ENCODE measurements at regions not wholly inside any gene's neighbourhood (a gene's known extent, or its start where the extent isn't known, plus 50 kb on each side); places are given as distances from the start of the nearest gene placed in this dataset.
A peak's percentile ranks its signal among the peaks of the same experiment; 100 is the strongest.
"Not testable (repeated sequence)": the region's sequence is repeated elsewhere in the genome, so short reads cannot be mapped to it uniquely, and the experiment has no call there.

DNA sequence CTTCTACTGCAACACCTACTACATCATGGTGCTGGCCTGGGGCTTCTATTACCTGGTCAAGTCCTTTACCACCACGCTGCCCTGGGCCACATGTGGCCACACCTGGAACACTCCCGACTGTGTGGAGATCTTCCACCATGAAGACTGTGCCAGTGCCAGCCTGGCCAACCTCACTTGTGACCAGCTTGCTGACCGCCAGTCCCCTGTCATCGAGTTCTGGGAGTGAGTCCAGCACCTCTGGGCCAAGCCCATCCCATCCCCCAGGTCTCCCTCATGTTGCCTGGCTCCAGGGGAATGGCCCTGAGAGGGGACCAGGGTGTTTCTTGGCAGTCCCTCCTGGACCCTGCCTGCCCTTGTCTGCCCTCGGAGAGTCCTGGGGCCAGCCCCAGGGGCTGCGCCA, 519.4 kb downstream of the TP53TG3F start:
- H3K4me3 ChIP-seq, DNase-seq: not testable (repeated sequence)
- no CpG with 5 or more reads among the region's 6 CpGs for WGBS, 2 donors

DNA sequence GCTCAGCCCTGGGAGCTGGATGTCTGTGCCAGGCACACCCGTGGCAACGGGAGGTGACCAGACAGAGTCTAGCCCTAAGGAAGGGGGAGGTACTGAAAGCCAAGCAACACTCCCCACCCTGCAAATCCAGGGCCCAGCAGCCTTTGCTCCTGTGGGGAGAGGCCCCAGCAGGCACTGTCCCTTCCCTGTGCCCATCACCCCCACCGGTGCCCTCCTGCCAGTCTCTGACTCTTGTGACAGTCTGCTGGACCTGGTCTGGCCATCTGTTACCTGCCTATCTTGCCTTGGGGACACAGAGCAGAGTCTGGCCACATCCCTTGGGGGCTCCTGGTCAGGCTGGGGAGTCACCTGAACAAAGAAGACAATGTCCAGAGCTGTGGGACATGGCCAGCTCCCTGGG, 520.2 kb downstream of the TP53TG3F start:
- not testable (repeated sequence) for H3K36me3 ChIP-seq; H3K27me3 ChIP-seq; H3K4me3 ChIP-seq; H3K4me1 ChIP-seq; H3K27ac ChIP-seq; DNase-seq; H3K9me3 ChIP-seq; ATAC-seq (ENCODE audit: low FRiP score in 2 of 2)
- no CpG with 5 or more reads among the region's 3 CpGs for WGBS, 2 donors

More for the DNA sequence above, 519.4 kb downstream of the TP53TG3F start:
- H3K9me3 ChIP-seq; H3K4me1 ChIP-seq; H3K36me3 ChIP-seq; H3K27ac ChIP-seq; H3K27me3 ChIP-seq; ATAC-seq (ENCODE audit: low FRiP score in 2 of 2): not testable (repeated sequence)

DNA sequence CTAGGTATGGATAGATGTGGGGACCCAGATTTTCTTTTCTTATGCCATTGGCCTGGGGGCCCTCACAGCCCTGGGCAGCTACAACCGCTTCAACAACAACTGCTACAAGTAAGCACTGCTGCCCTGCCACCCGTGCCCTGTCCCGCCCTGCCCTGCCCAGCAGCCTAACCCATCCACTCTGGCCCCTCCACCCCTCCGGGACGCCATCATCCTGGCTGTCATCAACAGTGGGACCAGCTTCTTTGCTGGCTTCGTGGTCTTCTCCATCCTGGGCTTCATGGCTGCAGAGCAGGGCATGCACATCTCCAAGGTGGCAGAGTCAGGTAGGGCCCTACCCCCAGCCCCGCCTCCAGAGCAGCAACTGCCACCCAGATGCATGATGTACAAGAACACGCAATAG, 521.3 kb downstream of the TP53TG3F start:
- H3K36me3 ChIP-seq; H3K4me1 ChIP-seq; H3K9me3 ChIP-seq; ATAC-seq (ENCODE audit: low FRiP score in 2 of 2); H3K4me3 ChIP-seq; H3K27ac ChIP-seq; H3K27me3 ChIP-seq: not testable (repeated sequence)
- peak in 1 of 2 donors; percentile 15 for DNase-seq
- no CpG with 5 or more reads among the region's 8 CpGs for WGBS, 2 donors

- not testable (repeated sequence) for ATAC-seq (ENCODE audit: low FRiP score in 2 of 2); H3K36me3 ChIP-seq; H3K9me3 ChIP-seq; H3K4me1 ChIP-seq; H3K4me3 ChIP-seq; H3K27ac ChIP-seq; DNase-seq; H3K27me3 ChIP-seq
- WGBS, 2 donors = no CpG with 5 or more reads among the region's 5 CpGs
These were observed 525.0 kb downstream of the TP53TG3F start for GRCh38 chr16:33984428-33984827.

DNA sequence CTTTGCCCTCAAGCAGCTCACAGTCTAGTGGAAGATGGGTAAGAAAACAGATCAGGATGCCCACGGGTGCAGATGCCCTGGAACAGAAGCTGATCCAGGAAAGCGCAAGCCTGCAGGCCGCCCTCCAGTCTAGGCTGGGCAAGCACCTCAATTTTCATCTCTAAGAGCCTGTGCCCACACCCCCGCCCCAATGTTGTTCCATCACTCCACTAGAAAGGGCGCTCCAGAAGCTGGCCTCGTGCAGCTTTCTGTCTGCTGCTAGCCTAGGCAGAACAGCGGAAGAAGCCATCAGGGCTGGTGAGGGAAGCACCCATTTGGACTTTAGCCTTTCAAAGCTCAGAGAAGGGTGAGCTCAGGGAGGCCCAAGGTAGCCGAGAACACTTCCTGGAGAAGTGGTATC, 527.1 kb downstream of the TP53TG3F start:
- H3K9me3 ChIP-seq; H3K27me3 ChIP-seq; H3K27ac ChIP-seq; H3K4me1 ChIP-seq; H3K36me3 ChIP-seq; DNase-seq; H3K4me3 ChIP-seq; ATAC-seq (ENCODE audit: low FRiP score in 2 of 2): not testable (repeated sequence)
- WGBS, 2 donors = 67 to 74% methylated on average over 1 to 4 of the region's 8 CpGs

DNA sequence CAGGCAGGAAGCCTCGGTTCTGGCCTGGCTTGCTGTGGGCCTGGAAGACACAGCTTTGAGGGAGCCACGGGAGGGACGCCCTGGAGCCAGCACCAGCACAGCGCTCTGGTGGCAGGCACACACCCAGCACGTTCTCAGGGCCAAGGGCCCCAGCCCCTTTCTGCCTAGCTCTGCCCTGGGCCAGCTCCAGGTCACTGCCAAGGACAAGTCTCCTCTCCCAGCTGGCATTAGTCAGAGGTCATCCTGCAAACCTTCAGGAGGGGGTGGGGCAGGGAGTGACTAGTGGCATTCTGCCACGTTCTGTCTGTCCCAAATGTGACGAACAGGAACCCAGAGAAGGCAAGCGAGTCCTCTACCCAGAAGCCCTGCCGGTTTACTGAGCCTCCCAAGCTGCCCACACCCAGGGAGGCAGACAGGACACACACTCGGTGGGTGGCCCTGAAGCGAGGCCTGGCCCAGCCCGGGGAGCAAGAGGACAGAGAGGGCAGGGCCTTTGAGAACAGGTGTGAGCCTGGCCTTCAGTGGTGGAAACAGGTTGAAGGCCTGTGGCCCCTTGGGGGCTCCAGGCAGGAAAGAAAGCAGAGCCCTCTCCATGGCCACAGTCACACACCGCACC, 528.0 kb downstream of the TP53TG3F start:
- 87% methylated on average over 3 of the region's 13 CpGs; no CpG with 5 or more reads in 1 of the 2 donors for WGBS, 2 donors
- not testable (repeated sequence) for H3K4me1 ChIP-seq; H3K9me3 ChIP-seq; H3K36me3 ChIP-seq; H3K27me3 ChIP-seq; H3K27ac ChIP-seq; ATAC-seq (ENCODE audit: low FRiP score in 2 of 2); H3K4me3 ChIP-seq
- DNase-seq = peak in 1 of 2 donors; percentile 44

GRCh38 chr16:33988012-33988411, 528.6 kb downstream of the TP53TG3F start:
- not testable (repeated sequence) for H3K9me3 ChIP-seq; H3K27me3 ChIP-seq; DNase-seq; ATAC-seq (ENCODE audit: low FRiP score in 2 of 2); H3K4me3 ChIP-seq; H3K36me3 ChIP-seq; H3K27ac ChIP-seq; H3K4me1 ChIP-seq
- WGBS, 2 donors = no CpG with 5 or more reads among the region's 8 CpGs

DNA sequence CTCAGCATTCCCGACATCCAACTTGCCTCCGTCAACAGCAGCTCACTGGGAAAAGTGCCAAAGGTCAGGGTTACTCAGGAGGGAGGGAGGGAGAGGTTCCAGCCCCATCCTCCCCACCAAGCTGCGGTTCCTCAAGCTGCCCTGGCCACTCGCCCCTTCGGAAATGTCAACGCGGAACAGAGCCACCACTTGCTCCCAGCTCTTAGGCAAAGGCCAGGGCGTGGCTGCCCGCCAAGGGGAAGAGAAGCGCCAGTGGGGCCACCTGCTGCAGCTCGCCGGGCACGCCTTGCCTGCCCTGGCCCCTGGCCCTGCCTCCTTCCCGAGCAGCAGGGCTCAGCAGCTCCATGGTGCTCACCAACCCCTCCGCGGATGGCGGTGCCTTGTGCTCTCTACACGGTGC, 531.1 kb downstream of the TP53TG3F start:
- H3K4me1 ChIP-seq; H3K27me3 ChIP-seq; H3K9me3 ChIP-seq; ATAC-seq (ENCODE audit: low FRiP score in 2 of 2); H3K27ac ChIP-seq; H3K36me3 ChIP-seq; DNase-seq; H3K4me3 ChIP-seq: not testable (repeated sequence)
- WGBS, 2 donors = no CpG with 5 or more reads among the region's 18 CpGs

GRCh38 chr16:33992513-33993177, 533.2 kb downstream of the TP53TG3F start:
- H3K4me3 ChIP-seq; H3K36me3 ChIP-seq; H3K27me3 ChIP-seq; H3K9me3 ChIP-seq; ATAC-seq (ENCODE audit: low FRiP score in 2 of 2); H3K27ac ChIP-seq; H3K4me1 ChIP-seq: not testable (repeated sequence)
- peak; percentile 6 to 36 for DNase-seq
- WGBS, 2 donors = 66 to 70% methylated on average over 5 to 8 of the region's 11 CpGs

GRCh38 chr16:33994207-33994606, 534.8 kb downstream of the TP53TG3F start:
- H3K27me3 ChIP-seq; H3K9me3 ChIP-seq; H3K27ac ChIP-seq; H3K36me3 ChIP-seq; H3K4me3 ChIP-seq; ATAC-seq (ENCODE audit: low FRiP score in 2 of 2); H3K4me1 ChIP-seq: not testable (repeated sequence)
- WGBS, 2 donors = 70 to 76% methylated on average over 7 of the region's 12 CpGs
- DNase-seq = peak in 1 of 2 donors; percentile 3

DNA sequence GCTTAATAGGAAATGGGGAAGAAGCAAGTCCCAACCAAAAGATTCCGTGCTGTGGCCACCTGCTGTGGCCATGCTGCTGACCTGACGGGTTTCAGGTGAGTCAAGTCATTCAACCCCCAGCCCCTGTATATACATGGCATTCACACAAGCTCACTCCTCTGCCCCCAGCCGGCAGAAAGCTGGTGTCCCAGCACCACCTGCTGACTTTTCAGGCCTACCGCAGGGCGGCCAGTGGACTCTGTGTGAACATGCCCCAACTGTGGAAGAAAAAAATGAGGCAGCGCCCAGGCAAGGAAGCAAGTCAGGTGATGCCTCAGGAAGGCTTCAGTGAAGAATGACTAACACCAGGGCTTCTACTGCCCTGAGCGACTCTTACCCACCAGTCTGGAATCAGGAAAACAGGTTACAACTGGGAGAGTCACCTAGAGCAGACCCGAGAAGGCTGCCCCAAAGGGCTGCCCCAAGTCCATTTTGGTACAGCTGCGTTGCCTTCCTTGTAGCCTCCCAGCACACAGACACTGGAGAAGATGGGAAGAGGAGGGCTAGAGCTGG, 536.5 kb downstream of the TP53TG3F start:
- H3K27ac ChIP-seq; ATAC-seq (ENCODE audit: low FRiP score in 2 of 2); H3K9me3 ChIP-seq; H3K4me3 ChIP-seq; H3K4me1 ChIP-seq; H3K27me3 ChIP-seq; H3K36me3 ChIP-seq: not testable (repeated sequence)
- peak in 1 of 2 donors; percentile 11 for DNase-seq
- WGBS, 2 donors = 30 to 82% methylated on average over 2 to 8 of the region's 9 CpGs

DNA sequence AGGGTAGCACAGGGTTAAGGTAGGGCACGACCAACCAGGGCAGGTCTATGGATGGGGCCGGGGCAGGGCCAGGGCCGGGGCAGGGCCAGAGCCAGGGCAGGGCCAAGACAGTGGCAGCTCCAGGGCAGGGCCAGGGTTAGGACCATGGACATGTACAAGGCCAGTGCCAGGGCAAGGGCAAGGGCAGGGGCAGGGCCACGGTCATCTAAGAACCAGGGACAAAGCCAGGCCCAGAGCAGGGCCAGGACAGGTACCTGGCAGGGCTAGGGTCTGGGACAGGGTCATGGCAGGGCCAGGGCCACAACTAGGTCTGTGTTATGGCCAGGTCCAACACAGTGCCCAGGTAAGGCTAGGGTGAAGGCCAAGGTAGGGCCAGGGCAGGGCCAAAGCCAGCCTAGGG, 541.8 kb downstream of the TP53TG3F start:
- not testable (repeated sequence) for H3K4me1 ChIP-seq; H3K27me3 ChIP-seq; H3K4me3 ChIP-seq; H3K9me3 ChIP-seq; ATAC-seq (ENCODE audit: low FRiP score in 2 of 2); H3K27ac ChIP-seq; H3K36me3 ChIP-seq
- DNase-seq = peak in 1 of 2 donors; percentile 43
- WGBS, 2 donors = 60% methylated on average over 1 of the region's 4 CpGs; no CpG with 5 or more reads in 1 of the 2 donors

DNA sequence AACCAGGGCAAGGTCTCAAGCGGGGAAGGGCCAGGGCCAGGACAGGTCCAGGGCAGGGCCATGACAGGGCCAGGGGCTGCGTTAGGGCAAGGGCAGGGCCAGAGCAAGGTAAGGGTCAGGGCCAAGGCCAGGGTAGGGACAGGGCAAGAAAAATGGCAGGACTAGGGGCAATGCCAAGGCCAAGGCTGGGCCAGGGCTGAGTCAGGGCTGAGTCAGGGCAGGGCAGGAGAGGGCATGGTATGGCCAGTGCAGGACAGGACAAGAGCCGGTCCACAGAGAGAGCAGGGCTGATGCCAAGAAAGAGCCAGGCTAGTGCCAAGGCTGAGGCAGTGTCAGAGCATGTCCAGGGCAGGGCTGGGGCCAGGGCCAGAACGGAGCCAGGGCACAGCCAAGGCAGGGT, 542.5 kb downstream of the TP53TG3F start:
- ATAC-seq (ENCODE audit: low FRiP score in 2 of 2); H3K4me3 ChIP-seq; H3K27me3 ChIP-seq; H3K4me1 ChIP-seq; H3K36me3 ChIP-seq; H3K9me3 ChIP-seq; H3K27ac ChIP-seq: not testable (repeated sequence)
- peak in 1 of 2 donors; percentile 21 for DNase-seq
- WGBS, 2 donors = no CpG with 5 or more reads among the region's 4 CpGs
